ENCODE measurements at regions not wholly inside any gene's neighbourhood (a gene's known extent, or its start where the extent isn't known, plus 50 kb on each side); places are given as distances from the start of the nearest gene placed in this dataset.

- TF ChIP-seq POLR2A (IDR thresholded peaks at IDR 0.05): no peak
- TF ChIP-seq, protein P1, sequence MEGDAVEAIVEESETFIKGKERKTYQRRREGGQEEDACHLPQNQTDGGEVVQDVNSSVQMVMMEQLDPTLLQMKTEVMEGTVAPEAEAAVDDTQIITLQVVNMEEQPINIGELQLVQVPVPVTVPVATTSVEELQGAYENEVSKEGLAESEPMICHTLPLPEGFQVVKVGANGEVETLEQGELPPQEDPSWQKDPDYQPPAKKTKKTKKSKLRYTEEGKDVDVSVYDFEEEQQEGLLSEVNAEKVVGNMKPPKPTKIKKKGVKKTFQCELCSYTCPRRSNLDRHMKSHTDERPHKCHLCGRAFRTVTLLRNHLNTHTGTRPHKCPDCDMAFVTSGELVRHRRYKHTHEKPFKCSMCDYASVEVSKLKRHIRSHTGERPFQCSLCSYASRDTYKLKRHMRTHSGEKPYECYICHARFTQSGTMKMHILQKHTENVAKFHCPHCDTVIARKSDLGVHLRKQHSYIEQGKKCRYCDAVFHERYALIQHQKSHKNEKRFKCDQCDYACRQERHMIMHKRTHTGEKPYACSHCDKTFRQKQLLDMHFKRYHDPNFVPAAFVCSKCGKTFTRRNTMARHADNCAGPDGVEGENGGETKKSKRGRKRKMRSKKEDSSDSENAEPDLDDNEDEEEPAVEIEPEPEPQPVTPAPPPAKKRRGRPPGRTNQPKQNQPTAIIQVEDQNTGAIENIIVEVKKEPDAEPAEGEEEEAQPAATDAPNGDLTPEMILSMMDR (IDR thresholded peaks at IDR 0.05): no peak
Measured at GRCh38 chr18:5640939-5641338, 97.1 kb upstream of the EPB41L3 start.
